IMR-90 (cell line): ENCODE measurements at regions not wholly inside any gene's neighbourhood (a gene's known extent, or its start where the extent isn't known, plus 50 kb on each side); places are given as distances from the start of the nearest gene placed in this dataset.

Experiments used
- ATAC-seq: fragments of 200-7000 bp; cut with Tn5 transposase; 2 replicates; pipeline ENCODE4 v1.9.1; 2020; ENCODE audit warnings: low read depth, mild to moderate bottlenecking, moderate library complexity
- BruUV-seq: library from RNA; stranded (reverse); fragments of 400-500 nt; replicated peaks from 2 replicates; lab custom pipeline; 2021; lab: Mats Ljungman, UMichigan
- CTCF ChIA-PET: fragments of 300-600 bp; formaldehyde crosslinking; extraction: SDS; loops from one replicate; lab custom pipeline; 2021; ENCODE audit warnings: antibody characterized with exemption; lab: Yijun Ruan, JAX
- POLR2A ChIA-PET: fragments of 300-600 bp; sonication (Branson Sonifier 250); formaldehyde crosslinking; loops from one replicate; lab custom pipeline; 2022; ENCODE audit warnings: antibody characterized with exemption; ENCODE audit not compliant: unreplicated experiment; lab: Charles Lee
- DNase-seq: peaks from one replicate; pipeline ENCODE4 v3.0.0; 2013
- H2AFZ ChIP-seq: replicated peaks from 2 replicates; pipeline ENCODE3; 2013; ENCODE audit warnings: low read length, mild to moderate bottlenecking; ENCODE audit not compliant: poor library complexity
- H2AK5ac ChIP-seq: 2 replicates; pipeline ENCODE4 v1.6.1; 2013; ENCODE audit warnings: low read depth, low read length, inconsistent platforms
- H2AK9ac ChIP-seq: replicated peaks from 2 replicates; pipeline ENCODE3; 2013; ENCODE audit warnings: mild to moderate bottlenecking, low read depth, low read length, moderate library complexity; ENCODE audit not compliant: poor library complexity
- H2BK120ac ChIP-seq: 2 replicates; pipeline ENCODE4 v1.6.1; 2013; ENCODE audit warnings: low read depth, low read length, inconsistent platforms
- H2BK15ac ChIP-seq: 3 replicates; pipeline ENCODE4 v1.6.1; 2013; ENCODE audit warnings: low read depth, low read length, inconsistent platforms
- H2BK20ac ChIP-seq: 2 replicates; pipeline ENCODE4 v1.6.1; 2013; ENCODE audit warnings: low read depth, mild to moderate bottlenecking, inconsistent platforms, low read length, moderate library complexity
- H2BK5ac ChIP-seq: 2 replicates; pipeline ENCODE4 v1.6.1; 2013; ENCODE audit warnings: mild to moderate bottlenecking, low read depth, low read length, inconsistent platforms; ENCODE audit not compliant: poor library complexity, severe bottlenecking
- H3K14ac ChIP-seq: replicated peaks from 2 replicates; pipeline ENCODE4 v1.6.1; 2013; ENCODE audit warnings: low read depth, low read length, inconsistent platforms
- H3K18ac ChIP-seq: 2 replicates; pipeline ENCODE4 v1.6.1; 2013; ENCODE audit warnings: low read depth, low read length, control low read depth
- H3K23ac ChIP-seq: 2 replicates; pipeline ENCODE4 v1.6.1; 2013; ENCODE audit warnings: low read depth, low read length, inconsistent platforms
- H3K27ac ChIP-seq: 2 replicates; pipeline ENCODE4 v1.5.1; 2013; ENCODE audit warnings: mild to moderate bottlenecking, control low read depth, low read length; ENCODE audit not compliant: insufficient read depth
- H3K27me3 ChIP-seq: 2 replicates; pipeline ENCODE4 v1.6.1; 2013; ENCODE audit warnings: low read length; ENCODE audit not compliant: control insufficient read depth, insufficient read depth
- H3K36me3 ChIP-seq: 2 replicates; pipeline ENCODE4 v1.6.1; 2013; ENCODE audit warnings: low read length, mixed read lengths; ENCODE audit not compliant: control insufficient read depth, insufficient read depth
- H3K4ac ChIP-seq: 2 replicates; pipeline ENCODE4 v1.6.1; 2013; ENCODE audit warnings: low read depth, low read length, inconsistent platforms
- H3K4me1 ChIP-seq: 2 replicates; pipeline ENCODE4 v1.6.1; 2013; ENCODE audit warnings: low read length, mixed read lengths; ENCODE audit not compliant: control insufficient read depth, insufficient read depth
- H3K4me2 ChIP-seq: 2 replicates; pipeline ENCODE4 v1.6.1; 2013; ENCODE audit warnings: low read depth, mild to moderate bottlenecking, control low read depth, low read length, moderate library complexity
- H3K4me3 ChIP-seq: 2 replicates; pipeline ENCODE4 v1.5.1; 2013; ENCODE audit warnings: low read depth, mild to moderate bottlenecking, control low read depth, low read length, moderate library complexity; ENCODE audit not compliant: insufficient read depth
- H3K56ac ChIP-seq: 2 replicates; pipeline ENCODE4 v1.6.1; 2013; ENCODE audit warnings: low read length, inconsistent platforms; ENCODE audit not compliant: insufficient read depth; ENCODE audit errors: extremely low read depth
- H3K79me1 ChIP-seq, 2 experiments: 2 replicates each; pipeline ENCODE4 v1.6.1; 2013; ENCODE audit warnings: low read length in 2 of 2, inconsistent platforms in 1 of 2, low read depth in 1 of 2
- H3K9ac ChIP-seq: 2 replicates; pipeline ENCODE4 v1.6.1; 2013; ENCODE audit warnings: low read depth, low read length, control low read depth
- H3K9me1 ChIP-seq: 2 replicates; pipeline ENCODE4 v1.6.1; 2013; ENCODE audit warnings: low read length, inconsistent platforms; ENCODE audit not compliant: insufficient read depth
- H3K9me3 ChIP-seq: 2 replicates; pipeline ENCODE4 v1.6.1; 2013; ENCODE audit warnings: low read length; ENCODE audit not compliant: control insufficient read depth, insufficient read depth
- H4K20me1 ChIP-seq: 2 replicates; pipeline ENCODE4 v1.6.1; 2013; ENCODE audit warnings: low read length, inconsistent platforms; ENCODE audit not compliant: insufficient read depth
- H4K5ac ChIP-seq: 2 replicates; pipeline ENCODE4 v1.6.1; 2013; ENCODE audit warnings: mild to moderate bottlenecking, low read depth, low read length, control low read depth
- H4K8ac ChIP-seq, 2 experiments: 2 replicates each; pipeline ENCODE4 v1.6.1; 2013; ENCODE audit warnings: low read depth in 2 of 2, low read length in 2 of 2, control low read depth in 1 of 2, inconsistent platforms in 1 of 2
- H4K91ac ChIP-seq: 2 replicates; pipeline ENCODE4 v1.6.1; 2013; ENCODE audit warnings: low read depth, low read length, inconsistent platforms; ENCODE audit not compliant: insufficient read depth
- BHLHE40 ChIP-seq: fragments of 150-350 bp; IDR thresholded peaks from 2 replicates; pipeline ENCODE4 v1.6.1; 2016; ENCODE audit warnings: mild to moderate bottlenecking, low read depth, low read length
- CEBPB ChIP-seq: IDR thresholded peaks from 2 replicates; pipeline ENCODE4 v1.6.1; 2012; ENCODE audit warnings: low read depth, low read length, improper control_type of control experiment
- MAFK ChIP-seq: IDR thresholded peaks from 2 replicates; pipeline ENCODE4 v1.6.1; 2012; ENCODE audit warnings: low read depth, low read length, improper control_type of control experiment
- NFE2L2 ChIP-seq: fragments of 150-350 bp; IDR thresholded peaks from 2 replicates; pipeline ENCODE4 v1.6.1; 2016; ENCODE audit warnings: low read depth, mild to moderate bottlenecking, low read length
- POLR2A ChIP-seq: IDR thresholded peaks from 2 replicates; pipeline ENCODE4 v1.6.1; 2012; ENCODE audit warnings: mild to moderate bottlenecking, low read depth, low read length
- RCOR1 ChIP-seq: IDR thresholded peaks from 2 replicates; pipeline ENCODE4 v1.6.1; 2012; ENCODE audit warnings: mild to moderate bottlenecking, low read length, improper control_type of control experiment; ENCODE audit not compliant: insufficient replicate concordance
- SMC3 ChIP-seq: fragments of 150-350 bp; IDR thresholded peaks from 2 replicates; pipeline ENCODE4 v1.6.1; 2016; ENCODE audit warnings: low read depth, mild to moderate bottlenecking, antibody characterized with exemption, low read length, moderate library complexity
- USF2 ChIP-seq: fragments of 150-350 bp; IDR thresholded peaks from 2 replicates; pipeline ENCODE4 v1.6.1; 2017; ENCODE audit warnings: mild to moderate bottlenecking, antibody characterized with exemption, low read length, low read depth
- WGBS, 2 experiments: methylation state at CpG; one replicate each; pipeline versions ENCODE4 v1.1.5 to v1.1.7; 2013; ENCODE audit warnings: missing lambda C conversion rate in 2 of 2; ENCODE audit not compliant: insufficient read length in 1 of 2; ENCODE audit errors: extremely low coverage in 2 of 2; 5-methylcytosine and 5-hydroxymethylcytosine counted together
- dilution Hi-C: fragments of 300-500 bp; cut with HindIII; formaldehyde crosslinking; loops from one replicate; pipeline ENCODE4 v1.14.3; 2018; ENCODE audit warnings: low sequenced_read_pairs; ENCODE audit not compliant: unreplicated experiment
- in situ Hi-C: fragments of 300-500 bp; cut with MboI; formaldehyde crosslinking; loops from 3 replicates; pipeline ENCODE4 v1.14.3; 2019; ENCODE audit warnings: low sequenced_read_pairs, inconsistent platforms, mixed read lengths
- intact Hi-C: fragments of 100-400 bp; cut with micrococcal nuclease; formaldehyde crosslinking; loops from 2 replicates; pipeline ENCODE4 v1.10.0; 2022

DNA sequence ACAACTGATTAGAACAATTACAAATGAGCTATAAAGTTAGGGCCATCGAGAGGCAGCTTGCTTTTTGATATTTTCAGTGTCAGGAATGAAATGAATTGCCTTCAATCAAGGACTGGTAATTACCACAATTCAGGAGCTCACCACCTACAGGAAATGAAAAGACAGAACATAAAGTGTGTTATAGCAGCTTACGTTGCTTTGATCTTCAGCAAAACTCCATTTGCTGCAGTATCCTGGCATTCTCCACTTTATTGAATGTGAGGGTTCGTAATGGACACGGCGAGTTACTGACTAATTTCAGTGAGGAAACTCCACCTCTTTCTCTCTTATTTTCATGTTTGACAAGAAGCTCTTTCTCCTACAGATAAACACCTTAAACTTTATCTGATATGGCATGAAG is 440.0 kb upstream of the HSF2 start:
- H2BK120ac ChIP-seq = no peak overlapping the region
- no peak overlapping the region for H4K91ac ChIP-seq
- dilution Hi-C loops = no loop called here
- DNase-seq (no peak), ATAC-seq (no peak)
- no peak overlapping the region for H4K8ac ChIP-seq
- H3K56ac ChIP-seq = no peak overlapping the region
- H4K20me1 ChIP-seq = no peaks in the 10 kb centered on the region
- no peaks in the 10 kb centered on the region for H3K36me3 ChIP-seq
- TF ChIP-seq POLR2A (no peak), USF2 (no peak), NFE2L2 (no peak), MAFK (no peak), BHLHE40 (no peak), SMC3 (no peak), CEBPB (no peak), RCOR1 (no peak)
- H3K4me2 ChIP-seq = no peak overlapping the region
- CTCF ChIA-PET = interaction anchor here (0.6 kb wide), 1 partner anchor 49 kb away, joined by 3 read pairs; no protein-coding TSS in a partner anchor
- no peak overlapping the region for H3K23ac ChIP-seq
- H4K5ac ChIP-seq = no peak overlapping the region
- no peak overlapping the region for H3K18ac ChIP-seq
- no peak overlapping the region for H2BK20ac ChIP-seq
- POLR2A ChIA-PET = interaction anchor here (0.6 kb wide), 1 partner anchor 105 kb away, joined by 3 read pairs; no protein-coding TSS in a partner anchor
- no peak overlapping the region for H2AFZ ChIP-seq
- H2BK15ac ChIP-seq = no peak overlapping the region
- no peak overlapping the region for H2BK5ac ChIP-seq
- in situ Hi-C loops = no loop called here
- intact Hi-C loops = no loop called here
- H3K4me1 ChIP-seq = no peaks in the 10 kb centered on the region
- H3K79me1 ChIP-seq = no peaks in the 10 kb centered on the region
- no peaks in the 10 kb centered on the region for H3K27me3 ChIP-seq
- no peak overlapping the region for H2AK9ac ChIP-seq
- no peak overlapping the region for H3K4ac ChIP-seq
- H3K9ac ChIP-seq = no peak overlapping the region
- no peaks in the 10 kb centered on the region for H3K9me1 ChIP-seq
- WGBS, 2 experiments = no CpG with 5 or more reads among the region's 5 CpGs
- no peak overlapping the region for H2AK5ac ChIP-seq
- no peak overlapping the region for H3K14ac ChIP-seq
- no TSS peak for BruUV-seq
- no peaks in the 10 kb centered on the region for H3K9me3 ChIP-seq
- no peak overlapping the region for H3K27ac ChIP-seq
- H3K4me3 ChIP-seq = no peak overlapping the region
